NCI-H2196 treated with DMSO at 0.1 percent for 48 hours (cell line): ENCODE measurements at regions not wholly inside any gene's neighbourhood (a gene's known extent, or its start where the extent isn't known, plus 50 kb on each side); places are given as distances from the start of the nearest gene placed in this dataset.

ENCODE experiments used
- DNase-seq: peaks from one replicate; lab custom pipeline; 2025; ENCODE audit not compliant: unreplicated experiment; lab: John Stamatoyannopoulos, UW

DNA sequence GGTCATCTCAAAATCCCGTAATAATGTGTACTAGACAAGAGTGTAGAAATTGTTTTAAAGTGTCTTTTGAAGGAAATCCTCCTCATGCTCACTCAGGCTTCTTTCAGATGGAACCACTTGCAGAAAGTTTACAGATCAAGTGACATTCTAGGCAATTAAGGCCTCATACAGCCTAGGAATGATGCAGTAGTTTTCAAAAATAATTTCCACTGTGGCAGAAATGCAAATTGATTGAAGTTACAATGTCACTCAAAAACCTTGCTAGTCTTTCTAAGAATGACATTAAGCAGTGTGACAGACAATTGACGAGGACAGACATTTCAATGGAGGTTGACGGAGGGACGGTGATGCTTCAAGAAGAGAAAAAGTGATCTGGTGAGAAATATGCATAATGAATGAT lies 53.5 kb upstream of the CDH8 start:
- DNase-seq = no peak

GRCh38 chr16:62088731-62089410 lies 52.6 kb upstream of the CDH8 start:
- DNase-seq = no peak
